Bronchial epithelial cell (primary cell): ENCODE measurements at regions not wholly inside any gene's neighbourhood (a gene's known extent, or its start where the extent isn't known, plus 50 kb on each side); places are given as distances from the start of the nearest gene placed in this dataset.

ENCODE experiments used
- DNase-seq: peaks from one replicate; pipeline ENCODE4 v3.0.0-alpha.2; 2010; ENCODE audit warnings: low read depth
- FAIRE-seq: peaks from 2 replicates; lab custom pipeline; 2011; peaks lifted over from hg19 to GRCh38; lab: Jason Lieb, UNC
- H3K27me3 ChIP-seq: 2 replicates; pipeline ENCODE4 v1.5.1; 2011; ENCODE audit warnings: low read length; ENCODE audit not compliant: control insufficient read depth, insufficient read depth
- H3K36me3 ChIP-seq: 2 replicates; pipeline ENCODE4 v1.5.1; 2011; ENCODE audit warnings: low read length; ENCODE audit not compliant: control insufficient read depth, insufficient read depth
- H3K4me3 ChIP-seq: 2 replicates; pipeline ENCODE4 v1.5.1; 2011; ENCODE audit warnings: mild to moderate bottlenecking, low read depth, low read length, control low read depth
- TF ChIP-seq, protein P1 (sequence below): IDR thresholded peaks from 2 replicates; pipeline ENCODE4 v1.5.1; 2011; ENCODE audit warnings: mild to moderate bottlenecking, moderate library complexity, low read length, control low read depth, inconsistent platforms; ENCODE audit not compliant: insufficient read depth, severe bottlenecking

- DNase-seq = no peak
- H3K27me3 ChIP-seq = no peaks in the 10 kb centered on the region
- TF ChIP-seq, protein P1, sequence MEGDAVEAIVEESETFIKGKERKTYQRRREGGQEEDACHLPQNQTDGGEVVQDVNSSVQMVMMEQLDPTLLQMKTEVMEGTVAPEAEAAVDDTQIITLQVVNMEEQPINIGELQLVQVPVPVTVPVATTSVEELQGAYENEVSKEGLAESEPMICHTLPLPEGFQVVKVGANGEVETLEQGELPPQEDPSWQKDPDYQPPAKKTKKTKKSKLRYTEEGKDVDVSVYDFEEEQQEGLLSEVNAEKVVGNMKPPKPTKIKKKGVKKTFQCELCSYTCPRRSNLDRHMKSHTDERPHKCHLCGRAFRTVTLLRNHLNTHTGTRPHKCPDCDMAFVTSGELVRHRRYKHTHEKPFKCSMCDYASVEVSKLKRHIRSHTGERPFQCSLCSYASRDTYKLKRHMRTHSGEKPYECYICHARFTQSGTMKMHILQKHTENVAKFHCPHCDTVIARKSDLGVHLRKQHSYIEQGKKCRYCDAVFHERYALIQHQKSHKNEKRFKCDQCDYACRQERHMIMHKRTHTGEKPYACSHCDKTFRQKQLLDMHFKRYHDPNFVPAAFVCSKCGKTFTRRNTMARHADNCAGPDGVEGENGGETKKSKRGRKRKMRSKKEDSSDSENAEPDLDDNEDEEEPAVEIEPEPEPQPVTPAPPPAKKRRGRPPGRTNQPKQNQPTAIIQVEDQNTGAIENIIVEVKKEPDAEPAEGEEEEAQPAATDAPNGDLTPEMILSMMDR = no peak
- no peak overlapping the region for H3K4me3 ChIP-seq
- H3K36me3 ChIP-seq = no peaks in the 10 kb centered on the region
- no peak for FAIRE-seq
Observed at GRCh38 chr4:147174591-147174990, 228.9 kb upstream of the TTC29 start.

DNA sequence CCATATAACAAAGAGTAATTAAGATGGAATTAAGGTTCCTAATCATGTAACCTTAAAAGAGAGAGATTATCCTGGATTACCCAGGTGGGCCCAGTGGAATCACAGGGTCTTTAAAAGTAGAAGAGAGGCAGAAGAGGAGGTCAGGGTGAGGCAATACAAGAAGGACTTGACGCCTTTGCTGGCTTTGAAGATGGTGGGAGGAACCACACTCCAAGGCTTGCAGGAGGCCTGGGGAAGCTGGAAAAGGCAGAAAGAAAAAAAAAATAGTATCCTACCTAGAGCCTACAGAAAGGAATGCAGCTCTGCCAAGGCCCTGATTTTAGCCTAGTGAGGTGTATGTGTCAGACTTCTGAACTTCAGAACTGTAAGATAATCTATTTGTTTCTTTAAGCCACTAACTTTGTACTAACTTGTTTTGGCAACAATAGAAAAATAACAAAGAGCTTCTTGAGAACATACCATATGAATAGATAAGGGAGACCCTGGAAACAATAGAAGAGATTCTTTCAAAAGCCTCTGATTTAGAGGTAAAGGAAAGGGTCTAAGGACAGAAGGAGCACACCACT, 229.9 kb upstream of the TTC29 start:
- no peaks in the 10 kb centered on the region for H3K27me3 ChIP-seq
- TF ChIP-seq, protein P1 = no peak
- FAIRE-seq (no peak), DNase-seq (peak; percentile 58)
- no peaks in the 10 kb centered on the region for H3K36me3 ChIP-seq
- H3K4me3 ChIP-seq = no peak overlapping the region

DNA sequence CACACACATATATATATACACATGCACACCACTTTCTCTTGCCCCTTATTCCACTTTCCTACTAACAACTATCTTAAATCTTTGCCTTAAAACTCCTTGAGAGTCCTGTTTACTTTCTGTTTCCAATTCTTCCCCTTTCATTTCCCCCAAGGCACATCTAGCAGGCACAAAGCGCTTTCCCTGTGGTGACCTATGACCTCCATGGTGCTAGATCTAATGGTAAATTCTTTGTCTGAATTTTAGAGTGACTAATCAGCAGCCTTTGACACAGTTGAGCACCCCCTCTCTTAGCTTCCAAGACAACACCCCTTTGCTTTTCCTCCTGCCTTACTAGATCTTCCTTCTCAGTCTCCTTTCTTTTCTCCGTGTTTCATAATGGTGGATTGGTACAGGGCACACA, 236.4 kb upstream of the TTC29 start:
- no peak overlapping the region for H3K4me3 ChIP-seq
- H3K27me3 ChIP-seq = no peaks in the 10 kb centered on the region
- FAIRE-seq (no peak), DNase-seq (no peak)
- TF ChIP-seq, protein P1 = no peak
- no peaks in the 10 kb centered on the region for H3K36me3 ChIP-seq

DNA sequence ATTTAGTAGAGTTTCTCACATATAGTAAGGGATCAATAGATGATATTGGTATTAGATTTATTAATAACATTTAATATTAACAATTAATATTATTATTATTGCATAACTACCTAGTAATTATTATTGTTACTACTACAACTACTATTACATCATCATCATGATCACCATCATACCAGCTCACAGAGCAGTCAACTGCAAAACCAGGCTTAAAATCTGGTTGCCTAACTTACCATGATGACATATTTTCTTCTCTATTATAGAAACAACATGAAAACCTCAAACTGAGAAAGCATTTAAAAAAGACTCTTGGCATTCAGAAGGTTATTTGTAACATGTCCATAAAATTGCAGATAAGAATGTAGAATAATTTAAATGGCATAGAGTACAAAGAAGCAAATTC, 247.0 kb upstream of the TTC29 start:
- DNase-seq (no peak), FAIRE-seq (no peak)
- Histone ChIP-seq H3K27me3 (no peaks in the 10 kb centered on the region), H3K36me3 (no peaks in the 10 kb centered on the region), H3K4me3 (no peak overlapping the region)
- TF ChIP-seq, protein P1 = no peak

GRCh38 chr4:147194114-147194513, 248.4 kb upstream of the TTC29 start:
- Histone ChIP-seq H3K4me3 (no peak overlapping the region), H3K36me3 (no peaks in the 10 kb centered on the region), H3K27me3 (no peaks in the 10 kb centered on the region)
- FAIRE-seq = no peak
- no peak for DNase-seq
- TF ChIP-seq, protein P1 = no peak

DNA sequence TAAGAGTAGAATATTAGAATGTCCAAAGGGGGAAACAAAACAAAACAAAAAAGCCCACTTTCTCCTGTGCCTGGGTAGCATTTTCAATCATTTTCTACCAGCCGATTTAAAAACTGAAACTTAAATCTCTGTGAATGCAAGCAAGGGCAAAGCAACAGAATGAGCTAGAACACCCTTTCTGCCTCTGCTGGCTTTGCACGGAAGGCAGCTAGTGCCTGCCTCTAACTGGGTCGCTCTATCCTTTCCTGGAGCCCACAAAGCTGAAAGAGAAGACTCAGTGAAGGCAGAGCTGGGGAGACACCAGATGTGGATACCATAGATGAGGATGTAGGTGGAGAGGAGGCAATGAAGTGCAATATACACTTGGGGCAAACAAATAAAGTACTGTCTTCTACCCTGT, 248.9 kb upstream of the TTC29 start:
- H3K4me3 ChIP-seq = no peak overlapping the region
- DNase-seq (no peak), FAIRE-seq (peak; percentile 85)
- TF ChIP-seq, protein P1 = no peak
- no peaks in the 10 kb centered on the region for H3K27me3 ChIP-seq
- H3K36me3 ChIP-seq = no peaks in the 10 kb centered on the region
